ENCODE measurements at regions not wholly inside any gene's neighbourhood (a gene's known extent, or its start where the extent isn't known, plus 50 kb on each side); places are given as distances from the start of the nearest gene placed in this dataset.

- no peak for TF ChIP-seq ARHGAP35 (CRISPR knock-in tag; IDR thresholded peaks at IDR 0.05; ENCODE audit: borderline replicate concordance)
- TF ChIP-seq, protein P1, sequence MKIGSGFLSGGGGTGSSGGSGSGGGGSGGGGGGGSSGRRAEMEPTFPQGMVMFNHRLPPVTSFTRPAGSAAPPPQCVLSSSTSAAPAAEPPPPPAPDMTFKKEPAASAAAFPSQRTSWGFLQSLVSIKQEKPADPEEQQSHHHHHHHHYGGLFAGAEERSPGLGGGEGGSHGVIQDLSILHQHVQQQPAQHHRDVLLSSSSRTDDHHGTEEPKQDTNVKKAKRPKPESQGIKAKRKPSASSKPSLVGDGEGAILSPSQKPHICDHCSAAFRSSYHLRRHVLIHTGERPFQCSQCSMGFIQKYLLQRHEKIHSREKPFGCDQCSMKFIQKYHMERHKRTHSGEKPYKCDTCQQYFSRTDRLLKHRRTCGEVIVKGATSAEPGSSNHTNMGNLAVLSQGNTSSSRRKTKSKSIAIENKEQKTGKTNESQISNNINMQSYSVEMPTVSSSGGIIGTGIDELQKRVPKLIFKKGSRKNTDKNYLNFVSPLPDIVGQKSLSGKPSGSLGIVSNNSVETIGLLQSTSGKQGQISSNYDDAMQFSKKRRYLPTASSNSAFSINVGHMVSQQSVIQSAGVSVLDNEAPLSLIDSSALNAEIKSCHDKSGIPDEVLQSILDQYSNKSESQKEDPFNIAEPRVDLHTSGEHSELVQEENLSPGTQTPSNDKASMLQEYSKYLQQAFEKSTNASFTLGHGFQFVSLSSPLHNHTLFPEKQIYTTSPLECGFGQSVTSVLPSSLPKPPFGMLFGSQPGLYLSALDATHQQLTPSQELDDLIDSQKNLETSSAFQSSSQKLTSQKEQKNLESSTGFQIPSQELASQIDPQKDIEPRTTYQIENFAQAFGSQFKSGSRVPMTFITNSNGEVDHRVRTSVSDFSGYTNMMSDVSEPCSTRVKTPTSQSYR (CRISPR knock-in tag; IDR thresholded peaks at IDR 0.05; ENCODE audit: borderline replicate concordance): no peak
- no peak for TF ChIP-seq MLXIP (CRISPR knock-in tag; IDR thresholded peaks at IDR 0.05; ENCODE audit: borderline replicate concordance)
- TF ChIP-seq ZZZ3 (CRISPR knock-in tag; IDR thresholded peaks at IDR 0.05; ENCODE audit: borderline replicate concordance): no peak
- no peak for TF ChIP-seq CBFB (CRISPR knock-in tag; IDR thresholded peaks at IDR 0.05)
- no peak for TF ChIP-seq ZNF496 (CRISPR knock-in tag; IDR thresholded peaks at IDR 0.05; ENCODE audit: insufficient replicate concordance)
- no peak for TF ChIP-seq NPAS2 (CRISPR knock-in tag; IDR thresholded peaks at IDR 0.05; ENCODE audit: borderline replicate concordance)
- TF ChIP-seq, protein P2, sequence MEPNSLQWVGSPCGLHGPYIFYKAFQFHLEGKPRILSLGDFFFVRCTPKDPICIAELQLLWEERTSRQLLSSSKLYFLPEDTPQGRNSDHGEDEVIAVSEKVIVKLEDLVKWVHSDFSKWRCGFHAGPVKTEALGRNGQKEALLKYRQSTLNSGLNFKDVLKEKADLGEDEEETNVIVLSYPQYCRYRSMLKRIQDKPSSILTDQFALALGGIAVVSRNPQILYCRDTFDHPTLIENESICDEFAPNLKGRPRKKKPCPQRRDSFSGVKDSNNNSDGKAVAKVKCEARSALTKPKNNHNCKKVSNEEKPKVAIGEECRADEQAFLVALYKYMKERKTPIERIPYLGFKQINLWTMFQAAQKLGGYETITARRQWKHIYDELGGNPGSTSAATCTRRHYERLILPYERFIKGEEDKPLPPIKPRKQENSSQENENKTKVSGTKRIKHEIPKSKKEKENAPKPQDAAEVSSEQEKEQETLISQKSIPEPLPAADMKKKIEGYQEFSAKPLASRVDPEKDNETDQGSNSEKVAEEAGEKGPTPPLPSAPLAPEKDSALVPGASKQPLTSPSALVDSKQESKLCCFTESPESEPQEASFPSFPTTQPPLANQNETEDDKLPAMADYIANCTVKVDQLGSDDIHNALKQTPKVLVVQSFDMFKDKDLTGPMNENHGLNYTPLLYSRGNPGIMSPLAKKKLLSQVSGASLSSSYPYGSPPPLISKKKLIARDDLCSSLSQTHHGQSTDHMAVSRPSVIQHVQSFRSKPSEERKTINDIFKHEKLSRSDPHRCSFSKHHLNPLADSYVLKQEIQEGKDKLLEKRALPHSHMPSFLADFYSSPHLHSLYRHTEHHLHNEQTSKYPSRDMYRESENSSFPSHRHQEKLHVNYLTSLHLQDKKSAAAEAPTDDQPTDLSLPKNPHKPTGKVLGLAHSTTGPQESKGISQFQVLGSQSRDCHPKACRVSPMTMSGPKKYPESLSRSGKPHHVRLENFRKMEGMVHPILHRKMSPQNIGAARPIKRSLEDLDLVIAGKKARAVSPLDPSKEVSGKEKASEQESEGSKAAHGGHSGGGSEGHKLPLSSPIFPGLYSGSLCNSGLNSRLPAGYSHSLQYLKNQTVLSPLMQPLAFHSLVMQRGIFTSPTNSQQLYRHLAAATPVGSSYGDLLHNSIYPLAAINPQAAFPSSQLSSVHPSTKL (CRISPR knock-in tag; IDR thresholded peaks at IDR 0.05): no peak
Observed at GRCh38 chr6:144395014-144395413, 109.9 kb downstream of the UTRN start (continued).

Data from HepG2 (cell line).